IPS DF 19.7 (cell line): ENCODE measurements at regions not wholly inside any gene's neighbourhood (a gene's known extent, or its start where the extent isn't known, plus 50 kb on each side); places are given as distances from the start of the nearest gene placed in this dataset.

ENCODE experiments used
- DNase-seq: peaks from one replicate; pipeline ENCODE4 v3.0.0-alpha.2; 2013; ENCODE audit warnings: low read depth, low spot score

GRCh38 chr15:93562395-93563123 lies 473.5 kb upstream of the RGMA start:
- DNase-seq, result no peak

- no peak for DNase-seq
These were observed 468.7 kb upstream of the RGMA start for GRCh38 chr15:93557696-93558095.

GRCh38 chr15:93553167-93553935 lies 464.3 kb upstream of the RGMA start:
- no peak for DNase-seq

- no peak for DNase-seq
These were observed 454.1 kb upstream of the RGMA start for GRCh38 chr15:93543093-93543492.

GRCh38 chr15:93527374-93528050 lies 438.5 kb upstream of the RGMA start:
- no peak for DNase-seq

- DNase-seq, result no peak
These were observed 435.4 kb upstream of the RGMA start for GRCh38 chr15:93524432-93524831.

GRCh38 chr15:93523481-93523880 lies 434.5 kb upstream of the RGMA start:
- DNase-seq, result no peak

- no peak for DNase-seq
These were observed 431.2 kb upstream of the RGMA start for GRCh38 chr15:93520206-93520605.

- DNase-seq, result no peak
These were observed 430.6 kb upstream of the RGMA start for GRCh38 chr15:93519599-93519998.

GRCh38 chr15:93517176-93517575 lies 428.2 kb upstream of the RGMA start:
- DNase-seq, result no peak

- DNase-seq, result no peak
These were observed 426.4 kb upstream of the RGMA start for GRCh38 chr15:93515256-93516051.

GRCh38 chr15:93506646-93507045 lies 417.6 kb upstream of the RGMA start:
- no peak for DNase-seq

- DNase-seq, result no peak
These were observed 416.5 kb upstream of the RGMA start for GRCh38 chr15:93505506-93505905.

- no peak for DNase-seq
These were observed 412.9 kb upstream of the RGMA start for GRCh38 chr15:93501946-93502345.

- no peak for DNase-seq
These were observed 411.1 kb upstream of the RGMA start for GRCh38 chr15:93500155-93500554.

- no peak for DNase-seq
These were observed 408.3 kb upstream of the RGMA start for GRCh38 chr15:93497291-93497690.

- no peak for DNase-seq
These were observed 407.9 kb upstream of the RGMA start for GRCh38 chr15:93496888-93497287.

GRCh38 chr15:93495799-93496637 lies 407.0 kb upstream of the RGMA start:
- DNase-seq, result no peak

GRCh38 chr15:93493172-93493571 lies 404.2 kb upstream of the RGMA start:
- DNase-seq, result no peak

- no peak for DNase-seq
These were observed 402.3 kb upstream of the RGMA start for GRCh38 chr15:93491291-93491690.

- DNase-seq, result no peak
These were observed 399.3 kb upstream of the RGMA start for GRCh38 chr15:93488296-93488713.
